Testis (tissue), 2 donors: ENCODE measurements at regions not wholly inside any gene's neighbourhood (a gene's known extent, or its start where the extent isn't known, plus 50 kb on each side); places are given as distances from the start of the nearest gene placed in this dataset.
A peak's percentile ranks its signal among the peaks of the same experiment; 100 is the strongest.
"Not testable (repeated sequence)": the region's sequence is repeated elsewhere in the genome, so short reads cannot be mapped to it uniquely, and the experiment has no call there.

Source experiments
- DNase-seq: peaks from one replicate; pipeline ENCODE4 v3.0.0-alpha.2; 2019
- H3K27ac ChIP-seq, 2 donors: fragments of 200-600 bp; sonication (generic); one replicate each; pipeline ENCODE4 v1.5.1; 2019
- H3K27me3 ChIP-seq: fragments of 200-600 bp; sonication (generic); one replicate; pipeline ENCODE4 v1.5.1; 2019
- H3K36me3 ChIP-seq: fragments of 200-600 bp; sonication (generic); one replicate; pipeline ENCODE4 v1.5.1; 2017; ENCODE audit warnings: low read depth; ENCODE audit errors: missing control alignments
- H3K4me1 ChIP-seq: fragments of 200-600 bp; sonication (generic); one replicate; pipeline ENCODE4 v1.5.1; 2019
- H3K4me3 ChIP-seq, 2 donors: fragments of 200-600 bp; sonication (generic); one replicate each; pipeline ENCODE4 v1.5.1; 2017 to 2019
- H3K9me3 ChIP-seq: fragments of 200-600 bp; sonication (generic); one replicate; pipeline ENCODE4 v1.5.1; 2017
- CTCF ChIP-seq, 3 experiments: fragments of 450-650 bp in 2 of 3; fragments of 200-600 bp in 1 of 3; sonication (generic) in 1 of 3; IDR thresholded peaks; one replicate each; pipeline ENCODE4 v1.5.1; 2016 to 2019; ENCODE audit warnings: antibody characterized with exemption in 3 of 3, mild to moderate bottlenecking in 2 of 3, moderate library complexity in 1 of 3
- POLR2A ChIP-seq: fragments of 450-650 bp; IDR thresholded peaks from one replicate; pipeline ENCODE4 v1.6.1; 2017; ENCODE audit warnings: antibody characterized with exemption, mild to moderate bottlenecking, moderate library complexity
- WGBS, 2 donors: methylation state at CpG; one replicate each; pipeline ENCODE4 v1.1.5; 2018; 5-methylcytosine and 5-hydroxymethylcytosine counted together
- intact Hi-C: fragments of 100-400 bp; cut with DNase I; formaldehyde crosslinking; loops from one replicate; pipeline ENCODE4 v1.15.1; 2023; ENCODE audit warnings: low total_unique reads

DNA sequence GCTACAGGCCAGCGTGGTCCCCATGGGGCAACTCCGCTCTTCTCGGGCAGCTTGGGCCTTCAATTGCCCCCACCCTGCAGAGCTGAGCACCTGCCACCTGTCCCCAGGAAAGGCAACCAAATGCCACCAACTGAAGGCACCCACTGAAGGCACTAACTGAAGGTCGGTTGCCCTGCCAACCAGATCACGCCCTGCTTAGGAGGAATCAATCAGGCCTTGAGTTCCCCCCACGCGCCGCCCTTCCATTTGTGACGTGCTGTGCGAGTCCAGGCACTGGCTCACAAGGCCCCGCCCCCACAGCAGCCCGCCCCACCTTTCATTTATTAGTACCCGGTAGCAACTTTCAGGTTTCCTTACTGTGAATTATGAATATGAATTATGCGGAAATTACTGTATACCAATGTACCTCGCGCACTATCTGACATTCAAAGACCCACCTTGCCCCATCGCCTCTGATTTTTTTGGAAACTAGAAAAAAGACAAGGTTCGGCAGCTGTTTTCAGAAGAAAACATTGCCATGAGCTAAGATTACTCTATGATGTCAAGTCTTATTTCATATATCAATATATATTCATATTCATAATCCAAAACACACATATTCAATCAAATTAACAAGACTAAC, 83.6 kb upstream of the ABI1 start:
- whole genome bisulfite sequencing, 2 donors = 69 to 72% methylated on average over 17 to 18 of the region's 18 CpGs
- TF ChIP-seq CTCF (IDR thresholded peaks at IDR 0.05) = no peak
- no peak for TF ChIP-seq POLR2A
- peak overlapping the region in 1 of 2 donors; percentile 19 for H3K4me3 ChIP-seq
- no peaks in the 10 kb centered on the region for H3K36me3 ChIP-seq
- no peaks in the 10 kb centered on the region for H3K27me3 ChIP-seq
- no peaks in the 10 kb centered on the region for H3K4me1 ChIP-seq
- H3K9me3 ChIP-seq = no peaks in the 10 kb centered on the region
- peak; percentile 52 for DNase-seq
- intact Hi-C loops = no loop called here
- H3K27ac ChIP-seq = no peak overlapping the region

GRCh38 chr10:26939962-26940354, 79.2 kb upstream of the ABI1 start:
- no peak overlapping the region for H3K4me3 ChIP-seq
- TF ChIP-seq POLR2A = no peak
- TF ChIP-seq CTCF (IDR thresholded peaks at IDR 0.05) = no peak
- intact Hi-C loops = no loop called here
- H3K9me3 ChIP-seq = no peaks in the 10 kb centered on the region
- WGBS, 2 donors = 76 to 77% methylated on average over 8 of the region's 8 CpGs
- no peak for DNase-seq
- no peaks in the 10 kb centered on the region for H3K36me3 ChIP-seq
- no peaks in the 10 kb centered on the region for H3K4me1 ChIP-seq
- H3K27me3 ChIP-seq = no peaks in the 10 kb centered on the region
- H3K27ac ChIP-seq = no peak overlapping the region

DNA sequence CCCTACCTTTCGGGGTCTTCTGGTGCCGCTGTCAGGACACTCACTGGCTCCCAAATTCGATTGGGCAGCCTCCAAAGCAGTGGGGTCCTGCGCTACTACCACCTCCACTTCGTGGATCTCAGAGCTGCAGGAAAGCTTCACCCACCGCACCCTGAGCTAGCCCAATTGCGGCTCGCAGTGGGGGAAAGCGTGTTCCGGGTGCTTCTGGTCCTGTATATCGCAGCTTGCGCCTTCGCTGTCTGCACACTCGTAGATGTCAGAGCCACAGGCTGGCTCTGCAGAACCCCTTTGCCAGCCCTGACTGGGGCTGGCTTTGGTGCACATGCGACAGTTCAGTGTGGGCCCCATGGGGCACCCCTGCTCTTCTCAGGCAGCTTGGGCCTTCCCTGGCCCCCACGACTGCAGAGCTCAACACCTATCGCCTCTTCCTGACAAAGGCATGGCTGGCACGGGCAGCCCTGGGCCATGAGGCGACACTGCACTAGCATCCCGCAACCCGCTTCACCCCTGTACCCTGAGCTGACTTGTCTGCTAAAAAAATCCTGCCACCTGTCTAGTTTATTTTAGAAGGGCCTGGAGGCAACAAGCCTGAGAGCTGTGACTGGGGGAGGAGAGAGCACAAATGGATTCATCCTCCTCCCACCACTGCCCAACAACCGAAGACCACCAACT, 78.7 kb upstream of the ABI1 start:
- TF ChIP-seq CTCF (IDR thresholded peaks at IDR 0.05) (no peak), POLR2A (no peak)
- Histone ChIP-seq H3K36me3 (no peaks in the 10 kb centered on the region), H3K9me3 (no peaks in the 10 kb centered on the region), H3K27ac (no peak overlapping the region), H3K4me1 (no peaks in the 10 kb centered on the region), H3K4me3 (peak overlapping the region in 1 of 2 donors; percentile 9), H3K27me3 (no peaks in the 10 kb centered on the region)
- 65 to 68% methylated on average over 22 of the region's 22 CpGs for WGBS, 2 donors
- intact Hi-C loops = no loop called here
- no peak for DNase-seq

DNA sequence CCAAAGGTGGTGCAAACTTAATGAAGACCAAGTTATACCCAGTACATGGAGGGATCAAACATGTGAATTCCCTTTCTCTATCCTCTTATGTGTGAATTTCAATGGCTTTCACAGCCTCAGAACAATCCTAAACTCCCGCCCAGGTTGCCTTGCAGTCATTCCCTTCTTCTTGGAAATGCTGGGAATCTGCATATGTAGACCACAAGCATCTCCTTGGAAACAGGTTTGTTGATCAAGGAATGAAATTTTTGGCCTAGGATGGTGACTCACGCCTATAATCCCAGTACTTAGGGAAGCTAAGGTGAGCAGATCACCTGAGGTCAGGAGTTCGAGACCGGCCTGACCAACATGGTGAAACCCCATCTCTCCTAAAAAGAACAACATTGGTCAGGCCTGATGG, 77.8 kb upstream of the ABI1 start:
- intact Hi-C loops = no loop called here
- Histone ChIP-seq H3K27me3 (no peaks in the 10 kb centered on the region), H3K9me3 (no peaks in the 10 kb centered on the region), H3K4me1 (no peaks in the 10 kb centered on the region), H3K27ac (no peak overlapping the region), H3K4me3 (no peak overlapping the region), H3K36me3 (no peaks in the 10 kb centered on the region)
- no peak for DNase-seq
- WGBS, 2 donors = 67 to 81% methylated on average over 4 of the region's 4 CpGs
- TF ChIP-seq POLR2A (no peak), CTCF (IDR thresholded peaks at IDR 0.05) (no peak)

GRCh38 chr10:26937371-26937770, 76.6 kb upstream of the ABI1 start:
- 91 to 92% methylated on average over 3 of the region's 3 CpGs for WGBS, 2 donors
- Histone ChIP-seq H3K9me3 (no peaks in the 10 kb centered on the region), H3K27me3 (no peaks in the 10 kb centered on the region), H3K27ac (no peak overlapping the region), H3K36me3 (no peaks in the 10 kb centered on the region), H3K4me1 (no peaks in the 10 kb centered on the region), H3K4me3 (no peak overlapping the region)
- no peak for TF ChIP-seq CTCF (IDR thresholded peaks at IDR 0.05)
- no peak for TF ChIP-seq POLR2A
- DNase-seq = no peak
- intact Hi-C loops = no loop called here

- H3K27ac ChIP-seq, DNase-seq, H3K36me3 ChIP-seq, H3K4me1 ChIP-seq, H3K27me3 ChIP-seq, H3K4me3 ChIP-seq, H3K9me3 ChIP-seq, intact Hi-C loops: not testable (repeated sequence)
- 57 to 74% methylated on average over 11 of the region's 11 CpGs for WGBS, 2 donors
Observed at GRCh38 chr10:26934190-26934589, 73.4 kb upstream of the ABI1 start.
